ENCODE measurements at regions not wholly inside any gene's neighbourhood (a gene's known extent, or its start where the extent isn't known, plus 50 kb on each side); places are given as distances from the start of the nearest gene placed in this dataset.

DNA sequence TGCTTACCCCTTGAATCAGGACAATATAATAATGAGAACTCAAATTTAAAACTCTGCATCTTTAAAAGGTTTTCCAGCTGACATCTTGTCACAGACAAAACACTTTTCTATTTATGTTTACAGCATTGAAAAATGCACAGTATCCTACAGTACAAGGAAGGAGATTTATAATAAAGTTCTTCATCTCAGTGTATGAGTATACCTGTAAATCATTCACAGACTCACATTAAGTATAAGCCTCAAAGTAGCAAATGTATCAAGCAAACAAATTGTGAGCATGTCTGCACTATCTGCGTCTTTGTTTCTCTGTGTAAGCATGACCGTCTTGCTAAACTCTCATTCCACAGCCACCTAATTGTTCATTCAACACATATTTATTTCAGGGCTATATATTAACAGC lies 52.8 kb downstream of the PPP1R2C start:
- FAIRE-seq (no peak), DNase-seq (peak; percentile 5 to 20)
- H3K4me1 ChIP-seq (ENCODE audit: control insufficient read depth in 3 of 3, insufficient read depth in 2 of 3, low read depth in 1 of 3, low read length in 2 of 3), result no peaks in the 10 kb centered on the region
- H3K27ac ChIP-seq (ENCODE audit: low read depth in 1 of 3, low read length in 2 of 3), result no peak overlapping the region
- 28 to 57% (median 46%) methylated on average over 2 of the region's 2 CpGs for WGBS, 3 donors
- H3K4me3 ChIP-seq (ENCODE audit: low read depth in 1 of 3, low read length in 3 of 3), result no peak overlapping the region
- no peaks in the 10 kb centered on the region for H3K36me3 ChIP-seq (ENCODE audit: control insufficient read depth in 3 of 3, insufficient read depth in 2 of 3, low read depth in 1 of 3, low read length in 3 of 3)
- H3K9me3 ChIP-seq (ENCODE audit: control insufficient read depth in 2 of 2, insufficient read depth in 1 of 2, low read depth in 1 of 2, low read length in 1 of 2), result no peaks in the 10 kb centered on the region
- H3K27me3 ChIP-seq (ENCODE audit: control insufficient read depth in 3 of 3, insufficient read depth in 3 of 3, low read length in 3 of 3), result no peaks in the 10 kb centered on the region

DNA sequence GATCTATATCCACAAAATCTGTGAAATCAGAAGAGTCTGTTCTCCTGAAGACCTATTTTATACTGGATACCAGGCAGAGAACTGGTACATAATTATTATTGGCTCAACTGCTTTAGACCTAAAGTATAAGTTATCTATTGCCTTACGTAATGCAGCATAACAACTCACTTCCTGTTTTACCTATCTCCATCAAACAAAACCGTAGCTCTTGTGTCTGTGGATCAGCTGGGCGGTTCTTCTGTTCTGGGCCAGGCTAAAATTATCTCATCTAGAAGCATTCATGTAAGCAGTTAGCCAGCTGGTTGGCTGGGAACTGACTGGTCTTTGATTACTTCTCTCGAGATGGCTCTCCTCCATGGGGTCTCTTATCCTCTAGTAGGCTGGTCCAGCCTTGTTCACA lies 57.8 kb downstream of the PPP1R2C start:
- Histone ChIP-seq H3K4me3 (ENCODE audit: low read depth in 1 of 3, low read length in 3 of 3) (no peak overlapping the region), H3K9me3 (ENCODE audit: control insufficient read depth in 2 of 2, insufficient read depth in 1 of 2, low read depth in 1 of 2, low read length in 1 of 2) (no peaks in the 10 kb centered on the region), H3K27me3 (ENCODE audit: control insufficient read depth in 3 of 3, insufficient read depth in 3 of 3, low read length in 3 of 3) (no peaks in the 10 kb centered on the region), H3K4me1 (ENCODE audit: control insufficient read depth in 3 of 3, insufficient read depth in 2 of 3, low read depth in 1 of 3, low read length in 2 of 3) (peaks cover 0 to 5% (median 0%) of the 10 kb centered on the region in 3 donors), H3K27ac (ENCODE audit: low read depth in 1 of 3, low read length in 2 of 3) (no peak overlapping the region), H3K36me3 (ENCODE audit: control insufficient read depth in 3 of 3, insufficient read depth in 2 of 3, low read depth in 1 of 3, low read length in 3 of 3) (no peaks in the 10 kb centered on the region)
- no peak for DNase-seq
- WGBS, 3 donors, result 67 to 88% (median 81%) methylated on average over 4 of the region's 4 CpGs
- no peak for FAIRE-seq

DNA sequence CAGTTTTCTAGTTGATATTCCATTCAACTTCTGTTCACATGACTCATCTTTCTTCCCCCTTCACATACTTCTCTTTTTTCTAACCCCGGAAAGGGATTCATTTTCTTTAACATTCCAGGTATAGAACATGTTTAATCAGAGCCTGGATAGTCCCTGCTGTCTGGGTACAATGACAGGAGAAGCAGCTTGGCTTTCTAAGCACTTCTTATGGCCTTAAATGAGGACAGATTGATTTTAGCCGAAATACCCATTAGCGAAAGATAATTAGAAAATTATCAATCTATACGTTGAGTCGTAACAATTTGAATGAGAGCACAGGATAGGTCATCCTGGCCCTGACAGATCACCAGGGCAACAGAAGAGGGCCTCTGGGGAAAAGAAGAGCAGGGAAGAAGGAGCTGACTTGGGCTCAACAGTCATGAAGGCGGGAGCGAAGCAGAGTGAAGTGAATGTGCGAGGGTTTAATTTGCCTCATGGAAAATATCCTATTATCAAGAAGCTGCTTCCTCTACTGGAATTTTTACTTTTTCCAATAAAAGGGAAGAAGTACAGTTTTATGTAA lies 62.2 kb downstream of the PPP1R2C start:
- WGBS, 3 donors, result 66 to 77% (median 72%) methylated on average over 8 of the region's 8 CpGs
- H3K4me1 ChIP-seq (ENCODE audit: control insufficient read depth in 3 of 3, insufficient read depth in 2 of 3, low read depth in 1 of 3, low read length in 2 of 3), result peaks cover 0 to 7% (median 0%) of the 10 kb centered on the region in 3 donors
- no peak overlapping the region for H3K27ac ChIP-seq (ENCODE audit: low read depth in 1 of 3, low read length in 2 of 3)
- no peak overlapping the region for H3K4me3 ChIP-seq (ENCODE audit: low read depth in 1 of 3, low read length in 3 of 3)
- no peaks in the 10 kb centered on the region for H3K36me3 ChIP-seq (ENCODE audit: control insufficient read depth in 3 of 3, insufficient read depth in 2 of 3, low read depth in 1 of 3, low read length in 3 of 3)
- DNase-seq (no peak), FAIRE-seq (no peak)
- no peaks in the 10 kb centered on the region for H3K9me3 ChIP-seq (ENCODE audit: control insufficient read depth in 2 of 2, insufficient read depth in 1 of 2, low read depth in 1 of 2, low read length in 1 of 2)
- H3K27me3 ChIP-seq (ENCODE audit: control insufficient read depth in 3 of 3, insufficient read depth in 3 of 3, low read length in 3 of 3), result no peaks in the 10 kb centered on the region

DNA sequence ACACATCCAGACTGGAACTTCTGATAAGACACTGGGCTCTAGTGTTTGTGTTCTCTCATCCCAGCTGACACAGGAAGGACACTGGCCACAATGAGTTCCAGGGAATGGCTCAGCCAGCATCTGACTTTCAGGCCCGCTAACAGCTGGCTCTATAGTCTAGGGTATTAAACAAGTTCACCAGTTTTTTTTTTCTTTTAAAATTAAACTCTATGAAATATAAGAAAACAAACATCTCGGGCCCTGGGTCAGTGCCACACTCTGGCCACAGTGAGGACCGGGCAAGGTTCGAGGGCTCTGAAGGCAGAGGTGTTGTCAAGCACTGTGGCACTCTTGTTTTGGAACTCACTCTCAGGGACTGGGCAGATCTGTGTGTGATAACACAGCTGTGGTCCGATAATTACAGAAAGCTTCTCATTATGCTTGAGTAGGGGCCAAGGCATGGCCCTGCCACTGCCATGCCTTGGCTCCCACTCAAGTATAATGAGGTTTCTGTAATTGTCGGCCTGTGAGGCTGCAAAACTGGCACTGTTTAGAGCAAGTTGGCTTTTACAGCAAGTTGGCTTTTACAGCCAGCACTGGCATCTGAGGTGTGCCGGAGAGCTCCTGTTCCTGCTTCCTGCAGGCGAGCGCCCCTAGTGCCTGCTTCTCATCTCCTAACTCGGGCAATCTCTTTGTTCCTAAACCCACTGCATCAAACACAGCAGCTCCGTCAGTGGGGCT lies 62.8 kb downstream of the PPP1R2C start:
- DNase-seq (peak; percentile 53 to 62), FAIRE-seq (no peak)
- Histone ChIP-seq H3K4me1 (ENCODE audit: control insufficient read depth in 3 of 3, insufficient read depth in 2 of 3, low read depth in 1 of 3, low read length in 2 of 3) (peaks cover 0 to 7% (median 0%) of the 10 kb centered on the region in 3 donors), H3K27ac (ENCODE audit: low read depth in 1 of 3, low read length in 2 of 3) (no peak overlapping the region), H3K27me3 (ENCODE audit: control insufficient read depth in 3 of 3, insufficient read depth in 3 of 3, low read length in 3 of 3) (no peaks in the 10 kb centered on the region), H3K9me3 (ENCODE audit: control insufficient read depth in 2 of 2, insufficient read depth in 1 of 2, low read depth in 1 of 2, low read length in 1 of 2) (no peaks in the 10 kb centered on the region), H3K36me3 (ENCODE audit: control insufficient read depth in 3 of 3, insufficient read depth in 2 of 3, low read depth in 1 of 3, low read length in 3 of 3) (no peaks in the 10 kb centered on the region), H3K4me3 (ENCODE audit: low read depth in 1 of 3, low read length in 3 of 3) (no peak overlapping the region)
- 15 to 42% (median 33%) methylated on average over 11 of the region's 11 CpGs for WGBS, 3 donors

DNA sequence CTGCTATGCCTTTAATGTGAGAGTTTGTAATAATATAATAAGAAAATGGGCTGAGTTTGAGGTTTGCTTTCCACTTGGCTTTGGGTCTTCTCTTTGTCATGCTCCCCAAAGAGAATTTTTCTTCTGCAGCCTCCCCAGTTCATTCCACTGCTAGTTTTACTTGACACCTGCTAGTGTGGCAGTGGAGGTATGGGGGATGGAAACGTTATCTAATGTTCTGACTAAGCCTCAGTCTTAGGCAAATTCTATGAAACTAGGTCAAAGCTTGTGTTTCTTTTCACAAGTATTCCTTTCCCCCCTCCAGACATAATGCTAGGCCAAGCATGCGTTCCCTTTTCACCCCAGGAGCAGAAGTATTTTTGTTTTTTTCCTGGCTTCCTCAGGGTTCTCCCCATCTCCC lies 67.5 kb downstream of the PPP1R2C start:
- H3K27ac ChIP-seq (ENCODE audit: low read depth in 1 of 3, low read length in 2 of 3), result no peak overlapping the region
- H3K4me1 ChIP-seq (ENCODE audit: control insufficient read depth in 3 of 3, insufficient read depth in 2 of 3, low read depth in 1 of 3, low read length in 2 of 3), result peaks cover 0 to 4% (median 0%) of the 10 kb centered on the region in 3 donors
- FAIRE-seq (no peak), DNase-seq (no peak)
- no peaks in the 10 kb centered on the region for H3K9me3 ChIP-seq (ENCODE audit: control insufficient read depth in 2 of 2, insufficient read depth in 1 of 2, low read depth in 1 of 2, low read length in 1 of 2)
- 76 to 87% (median 82%) methylated on average over 2 of the region's 2 CpGs for WGBS, 3 donors
- H3K36me3 ChIP-seq (ENCODE audit: control insufficient read depth in 3 of 3, insufficient read depth in 2 of 3, low read depth in 1 of 3, low read length in 3 of 3), result no peaks in the 10 kb centered on the region
- H3K4me3 ChIP-seq (ENCODE audit: low read depth in 1 of 3, low read length in 3 of 3), result no peak overlapping the region
- H3K27me3 ChIP-seq (ENCODE audit: control insufficient read depth in 3 of 3, insufficient read depth in 3 of 3, low read length in 3 of 3), result no peaks in the 10 kb centered on the region

DNA sequence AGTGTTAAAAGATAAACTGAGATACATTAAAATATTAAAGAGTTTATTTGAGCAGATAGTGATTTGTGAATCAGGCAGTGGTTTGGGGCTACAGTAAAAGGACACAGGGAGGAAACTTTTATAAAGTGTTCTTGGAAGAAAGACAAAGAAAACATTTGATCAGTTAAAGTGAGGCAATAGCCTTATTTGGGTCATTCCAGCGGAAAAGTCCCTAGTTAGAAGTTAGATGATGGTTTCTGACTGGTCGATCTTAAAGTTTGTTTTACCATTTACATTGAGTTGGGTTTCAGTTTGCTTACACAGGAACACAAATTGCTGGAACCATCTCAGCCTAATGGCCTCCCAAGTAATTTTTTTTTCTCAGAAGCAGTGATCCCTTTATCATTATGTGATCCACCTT lies 69.7 kb downstream of the PPP1R2C start:
- H3K4me1 ChIP-seq (ENCODE audit: control insufficient read depth in 3 of 3, insufficient read depth in 2 of 3, low read depth in 1 of 3, low read length in 2 of 3), result no peaks in the 10 kb centered on the region
- no peaks in the 10 kb centered on the region for H3K36me3 ChIP-seq (ENCODE audit: control insufficient read depth in 3 of 3, insufficient read depth in 2 of 3, low read depth in 1 of 3, low read length in 3 of 3)
- FAIRE-seq, result no peak
- no peak for DNase-seq
- H3K27ac ChIP-seq (ENCODE audit: low read depth in 1 of 3, low read length in 2 of 3), result no peak overlapping the region
- no peaks in the 10 kb centered on the region for H3K9me3 ChIP-seq (ENCODE audit: control insufficient read depth in 2 of 2, insufficient read depth in 1 of 2, low read depth in 1 of 2, low read length in 1 of 2)
- WGBS, 3 donors, result 62 to 83% (median 69%) methylated on average over 2 of the region's 2 CpGs
- H3K4me3 ChIP-seq (ENCODE audit: low read depth in 1 of 3, low read length in 3 of 3), result no peak overlapping the region
- H3K27me3 ChIP-seq (ENCODE audit: control insufficient read depth in 3 of 3, insufficient read depth in 3 of 3, low read length in 3 of 3), result no peaks in the 10 kb centered on the region

DNA sequence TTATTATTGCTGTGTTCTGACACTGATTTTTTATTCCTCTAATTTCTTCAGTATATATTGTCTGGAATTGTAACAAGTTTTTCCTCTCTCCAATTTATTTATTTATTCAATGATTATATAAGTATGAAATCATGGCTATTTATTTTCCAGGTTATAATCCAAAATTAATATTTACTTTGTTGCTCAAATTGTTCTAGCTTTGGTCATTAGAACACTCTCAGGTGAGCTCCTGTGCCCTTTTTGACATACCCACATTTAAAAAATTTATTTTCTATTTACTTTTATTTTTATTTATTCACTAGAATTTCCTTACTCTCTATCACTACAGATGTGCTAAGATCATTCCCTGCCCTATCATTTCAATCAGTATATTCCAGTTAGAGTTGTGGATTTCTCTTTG lies 70.2 kb downstream of the PPP1R2C start:
- Histone ChIP-seq H3K27me3 (ENCODE audit: control insufficient read depth in 3 of 3, insufficient read depth in 3 of 3, low read length in 3 of 3) (no peaks in the 10 kb centered on the region), H3K4me1 (ENCODE audit: control insufficient read depth in 3 of 3, insufficient read depth in 2 of 3, low read depth in 1 of 3, low read length in 2 of 3) (no peaks in the 10 kb centered on the region), H3K4me3 (ENCODE audit: low read depth in 1 of 3, low read length in 3 of 3) (no peak overlapping the region), H3K9me3 (ENCODE audit: control insufficient read depth in 2 of 2, insufficient read depth in 1 of 2, low read depth in 1 of 2, low read length in 1 of 2) (no peaks in the 10 kb centered on the region), H3K36me3 (ENCODE audit: control insufficient read depth in 3 of 3, insufficient read depth in 2 of 3, low read depth in 1 of 3, low read length in 3 of 3) (no peaks in the 10 kb centered on the region), H3K27ac (ENCODE audit: low read depth in 1 of 3, low read length in 2 of 3) (no peak overlapping the region)
- DNase-seq, result no peak
- peak; percentile 80 for FAIRE-seq

DNA sequence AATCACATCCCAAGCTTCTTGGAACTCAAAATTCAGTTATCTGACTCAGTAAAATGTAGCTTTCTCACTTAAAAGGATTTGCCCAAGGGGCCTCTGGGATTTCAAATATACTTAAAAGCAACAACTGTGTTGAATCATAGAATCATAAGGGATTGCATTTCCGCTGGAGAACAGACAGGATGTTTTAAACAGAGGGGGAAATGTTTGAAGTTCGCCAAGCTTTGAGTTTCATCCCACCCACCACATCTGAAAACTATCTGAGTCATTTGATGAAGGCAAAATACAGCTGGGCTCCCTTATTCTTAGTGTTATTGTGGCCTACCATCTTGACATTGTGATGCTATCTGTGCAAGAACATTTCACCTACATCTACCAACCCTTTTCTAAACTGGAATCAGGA lies 73.5 kb downstream of the PPP1R2C start:
- no peak for FAIRE-seq
- no peak for DNase-seq
- H3K9me3 ChIP-seq (ENCODE audit: control insufficient read depth in 2 of 2, insufficient read depth in 1 of 2, low read depth in 1 of 2, low read length in 1 of 2), result no peaks in the 10 kb centered on the region

DNA sequence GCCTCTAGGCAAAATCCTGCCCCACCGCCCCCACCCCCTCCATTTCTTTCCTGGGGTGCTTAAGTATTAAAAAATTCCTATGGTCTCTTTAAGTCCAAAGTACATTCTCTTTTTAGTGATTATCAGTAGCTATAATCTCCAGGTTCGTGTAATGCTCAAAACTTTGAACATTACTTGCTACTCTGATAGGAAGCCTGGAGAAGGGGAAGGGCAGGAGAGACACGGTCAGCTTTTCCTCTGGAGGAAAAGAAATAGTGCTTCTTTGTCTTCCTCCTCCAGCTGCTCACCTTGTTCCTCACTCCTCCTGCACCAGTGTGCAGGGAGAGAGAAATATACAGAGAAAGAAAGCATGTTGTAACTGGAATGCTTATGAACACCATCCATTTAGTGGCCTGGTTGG lies 80.4 kb downstream of the PPP1R2C start:
- Histone ChIP-seq H3K27ac (ENCODE audit: low read depth in 1 of 3, low read length in 2 of 3) (peak overlapping the region in 1 of 3 donors; percentile 67), H3K4me3 (ENCODE audit: low read depth in 1 of 3, low read length in 3 of 3) (no peak overlapping the region), H3K27me3 (ENCODE audit: control insufficient read depth in 3 of 3, insufficient read depth in 3 of 3, low read length in 3 of 3) (no peaks in the 10 kb centered on the region), H3K9me3 (ENCODE audit: control insufficient read depth in 2 of 2, insufficient read depth in 1 of 2, low read depth in 1 of 2, low read length in 1 of 2) (no peaks in the 10 kb centered on the region), H3K36me3 (ENCODE audit: control insufficient read depth in 3 of 3, insufficient read depth in 2 of 3, low read depth in 1 of 3, low read length in 3 of 3) (no peaks in the 10 kb centered on the region), H3K4me1 (ENCODE audit: control insufficient read depth in 3 of 3, insufficient read depth in 2 of 3, low read depth in 1 of 3, low read length in 2 of 3) (peaks cover 0 to 30% (median 0%) of the 10 kb centered on the region in 3 donors)
- WGBS, 3 donors, result 14 to 51% (median 29%) methylated on average over 3 of the region's 3 CpGs
- FAIRE-seq (no peak), DNase-seq (peak; percentile 25 to 36)

More for the DNA sequence above, 73.5 kb downstream of the PPP1R2C start:
- Histone ChIP-seq H3K27ac (ENCODE audit: low read depth in 1 of 3, low read length in 2 of 3) (no peak overlapping the region), H3K36me3 (ENCODE audit: control insufficient read depth in 3 of 3, insufficient read depth in 2 of 3, low read depth in 1 of 3, low read length in 3 of 3) (no peaks in the 10 kb centered on the region), H3K4me3 (ENCODE audit: low read depth in 1 of 3, low read length in 3 of 3) (no peak overlapping the region), H3K4me1 (ENCODE audit: control insufficient read depth in 3 of 3, insufficient read depth in 2 of 3, low read depth in 1 of 3, low read length in 2 of 3) (peaks cover 0 to under 1% (median 0%) of the 10 kb centered on the region in 3 donors), H3K27me3 (ENCODE audit: control insufficient read depth in 3 of 3, insufficient read depth in 3 of 3, low read length in 3 of 3) (no peaks in the 10 kb centered on the region)
- 50 to 78% (median 55%) methylated on average over 2 of the region's 2 CpGs for WGBS, 3 donors
